ENCODE measurements at regions not wholly inside any gene's neighbourhood (a gene's known extent, or its start where the extent isn't known, plus 50 kb on each side); places are given as distances from the start of the nearest gene placed in this dataset.

DNA sequence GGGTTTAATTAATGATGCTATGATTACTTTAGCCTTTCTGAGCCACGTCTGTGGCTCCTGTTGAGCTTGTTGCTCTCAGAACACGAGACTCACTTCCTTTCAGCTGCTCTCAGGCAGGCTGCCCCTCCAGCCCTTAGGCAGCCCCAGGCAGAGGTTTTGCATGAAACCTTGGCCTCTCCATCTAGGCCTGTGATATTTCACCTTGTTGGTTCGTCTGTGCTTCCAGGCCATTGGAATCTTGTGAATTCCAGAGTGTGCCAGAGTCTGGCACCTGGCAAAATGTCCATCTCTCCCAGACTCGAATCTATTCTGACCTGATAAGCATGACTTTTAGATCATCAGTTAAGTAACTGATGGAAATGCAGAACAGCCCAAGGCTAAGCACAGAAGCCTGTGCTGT lies 254.1 kb downstream of the LOXHD1 start:
- TF ChIP-seq, protein P1, sequence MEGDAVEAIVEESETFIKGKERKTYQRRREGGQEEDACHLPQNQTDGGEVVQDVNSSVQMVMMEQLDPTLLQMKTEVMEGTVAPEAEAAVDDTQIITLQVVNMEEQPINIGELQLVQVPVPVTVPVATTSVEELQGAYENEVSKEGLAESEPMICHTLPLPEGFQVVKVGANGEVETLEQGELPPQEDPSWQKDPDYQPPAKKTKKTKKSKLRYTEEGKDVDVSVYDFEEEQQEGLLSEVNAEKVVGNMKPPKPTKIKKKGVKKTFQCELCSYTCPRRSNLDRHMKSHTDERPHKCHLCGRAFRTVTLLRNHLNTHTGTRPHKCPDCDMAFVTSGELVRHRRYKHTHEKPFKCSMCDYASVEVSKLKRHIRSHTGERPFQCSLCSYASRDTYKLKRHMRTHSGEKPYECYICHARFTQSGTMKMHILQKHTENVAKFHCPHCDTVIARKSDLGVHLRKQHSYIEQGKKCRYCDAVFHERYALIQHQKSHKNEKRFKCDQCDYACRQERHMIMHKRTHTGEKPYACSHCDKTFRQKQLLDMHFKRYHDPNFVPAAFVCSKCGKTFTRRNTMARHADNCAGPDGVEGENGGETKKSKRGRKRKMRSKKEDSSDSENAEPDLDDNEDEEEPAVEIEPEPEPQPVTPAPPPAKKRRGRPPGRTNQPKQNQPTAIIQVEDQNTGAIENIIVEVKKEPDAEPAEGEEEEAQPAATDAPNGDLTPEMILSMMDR (IDR thresholded peaks at IDR 0.05; ENCODE audit: poor library complexity, severe bottlenecking): no peak
- TF ChIP-seq EP300 (conservative IDR thresholded peaks at IDR 0.05; ENCODE audit: poor library complexity, severe bottlenecking) (no peak), POLR2AphosphoS5 (IDR thresholded peaks at IDR 0.05) (no peak), RAD21 (conservative IDR thresholded peaks at IDR 0.05) (no peak), TAF1 (IDR thresholded peaks at IDR 0.05; ENCODE audit: low read depth) (no peak), EZH2 (IDR thresholded peaks at IDR 0.05; ENCODE audit: borderline replicate concordance, insufficient read depth, low read length, poor library complexity, severe bottlenecking) (no peak), SMC3 (conservative IDR thresholded peaks at IDR 0.05; ENCODE audit: poor library complexity) (no peak)
- TF ChIP-seq, protein P2, sequence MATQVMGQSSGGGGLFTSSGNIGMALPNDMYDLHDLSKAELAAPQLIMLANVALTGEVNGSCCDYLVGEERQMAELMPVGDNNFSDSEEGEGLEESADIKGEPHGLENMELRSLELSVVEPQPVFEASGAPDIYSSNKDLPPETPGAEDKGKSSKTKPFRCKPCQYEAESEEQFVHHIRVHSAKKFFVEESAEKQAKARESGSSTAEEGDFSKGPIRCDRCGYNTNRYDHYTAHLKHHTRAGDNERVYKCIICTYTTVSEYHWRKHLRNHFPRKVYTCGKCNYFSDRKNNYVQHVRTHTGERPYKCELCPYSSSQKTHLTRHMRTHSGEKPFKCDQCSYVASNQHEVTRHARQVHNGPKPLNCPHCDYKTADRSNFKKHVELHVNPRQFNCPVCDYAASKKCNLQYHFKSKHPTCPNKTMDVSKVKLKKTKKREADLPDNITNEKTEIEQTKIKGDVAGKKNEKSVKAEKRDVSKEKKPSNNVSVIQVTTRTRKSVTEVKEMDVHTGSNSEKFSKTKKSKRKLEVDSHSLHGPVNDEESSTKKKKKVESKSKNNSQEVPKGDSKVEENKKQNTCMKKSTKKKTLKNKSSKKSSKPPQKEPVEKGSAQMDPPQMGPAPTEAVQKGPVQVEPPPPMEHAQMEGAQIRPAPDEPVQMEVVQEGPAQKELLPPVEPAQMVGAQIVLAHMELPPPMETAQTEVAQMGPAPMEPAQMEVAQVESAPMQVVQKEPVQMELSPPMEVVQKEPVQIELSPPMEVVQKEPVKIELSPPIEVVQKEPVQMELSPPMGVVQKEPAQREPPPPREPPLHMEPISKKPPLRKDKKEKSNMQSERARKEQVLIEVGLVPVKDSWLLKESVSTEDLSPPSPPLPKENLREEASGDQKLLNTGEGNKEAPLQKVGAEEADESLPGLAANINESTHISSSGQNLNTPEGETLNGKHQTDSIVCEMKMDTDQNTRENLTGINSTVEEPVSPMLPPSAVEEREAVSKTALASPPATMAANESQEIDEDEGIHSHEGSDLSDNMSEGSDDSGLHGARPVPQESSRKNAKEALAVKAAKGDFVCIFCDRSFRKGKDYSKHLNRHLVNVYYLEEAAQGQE (IDR thresholded peaks at IDR 0.05; ENCODE audit: borderline replicate concordance): no peak

Data from neural cell (in vitro differentiated cells).